ENCODE measurements at regions not wholly inside any gene's neighbourhood (a gene's known extent, or its start where the extent isn't known, plus 50 kb on each side); places are given as distances from the start of the nearest gene placed in this dataset.
"Not testable (repeated sequence)": the region's sequence is repeated elsewhere in the genome, so short reads cannot be mapped to it uniquely, and the experiment has no call there.

DNA sequence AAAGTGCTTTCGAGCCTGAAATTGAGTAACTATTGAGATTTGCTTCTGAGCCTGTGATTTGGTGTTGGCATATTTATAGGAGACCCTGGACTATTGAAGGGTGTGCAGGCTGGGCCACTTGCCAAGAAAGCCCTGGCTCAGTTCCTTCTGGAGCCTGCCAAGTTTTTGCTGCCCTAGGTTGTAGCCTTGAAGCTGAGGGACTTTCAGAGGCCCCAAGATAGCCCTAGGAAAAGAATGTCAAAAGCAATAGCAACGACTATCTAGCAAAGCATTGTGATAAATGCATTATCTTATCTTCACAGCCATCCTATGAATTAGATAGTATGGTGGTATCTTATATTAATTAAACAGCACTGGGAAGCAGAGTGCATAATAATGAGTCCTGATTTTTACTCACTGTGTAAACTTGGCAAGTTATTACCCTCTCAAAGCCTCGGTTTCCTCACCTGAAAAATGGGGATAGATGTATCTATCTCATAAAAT lies 473.7 kb upstream of the PODXL start:
- DNase-seq (ENCODE audit: low read depth) = no peak

GRCh38 chr7:132029369-132030085 lies 473.1 kb upstream of the PODXL start:
- no peak for DNase-seq (ENCODE audit: low read depth)

DNA sequence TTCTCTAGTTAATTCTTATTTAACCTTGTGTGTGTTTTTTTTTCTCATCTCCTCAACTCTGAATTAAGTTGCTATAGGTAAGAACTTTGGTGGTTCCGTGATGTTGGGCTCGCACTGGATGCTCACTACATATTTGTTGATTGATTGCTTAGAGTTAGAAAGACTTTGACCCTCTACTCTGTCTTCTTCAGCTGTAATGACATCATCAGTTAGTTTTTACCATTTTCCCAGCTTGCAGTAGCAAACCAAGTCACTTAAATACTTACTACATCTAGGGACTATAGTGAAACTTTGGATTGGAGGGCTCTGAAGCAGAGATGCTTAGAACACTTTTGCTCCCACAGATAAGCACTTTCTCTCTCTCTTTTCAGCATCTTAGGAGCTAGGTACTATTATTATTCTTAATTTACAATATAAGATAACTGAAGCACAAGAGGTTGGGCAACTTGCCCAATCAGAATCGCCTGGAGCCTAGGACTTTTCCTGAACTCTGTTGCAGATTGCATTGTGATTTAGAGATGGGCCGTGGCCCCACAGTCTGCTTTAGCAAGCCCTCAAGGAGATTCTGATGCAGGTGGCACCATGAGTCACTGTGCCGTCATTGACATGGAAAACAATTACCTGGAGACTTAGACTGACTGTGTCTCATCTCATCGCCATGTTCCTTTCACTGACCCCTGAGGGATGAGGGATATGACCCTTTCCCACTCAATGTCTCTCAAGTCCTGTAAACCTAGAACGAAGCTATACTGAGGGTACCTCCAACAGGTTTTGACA lies 471.9 kb upstream of the PODXL start:
- DNase-seq (ENCODE audit: low read depth) = no peak

DNA sequence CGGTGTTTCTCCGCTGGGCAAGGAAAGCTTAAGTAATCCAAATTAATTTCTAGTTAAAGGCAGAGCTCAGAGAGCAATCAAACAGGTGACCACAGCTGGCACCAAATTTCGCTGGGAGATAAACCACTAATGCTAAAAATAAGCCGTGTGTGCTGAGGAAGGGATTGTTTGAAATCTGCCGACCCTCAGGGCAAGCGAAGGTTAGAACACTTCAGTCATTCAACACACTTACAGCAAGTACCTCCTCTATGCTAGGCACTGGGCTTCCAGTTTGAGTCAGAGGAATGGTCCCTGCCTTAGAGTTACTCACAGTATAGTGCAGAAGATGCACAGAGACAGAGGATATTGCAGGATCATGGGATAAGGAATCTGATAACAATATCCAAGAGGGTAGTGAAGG lies 467.9 kb upstream of the PODXL start:
- no peak for DNase-seq (ENCODE audit: low read depth)

DNA sequence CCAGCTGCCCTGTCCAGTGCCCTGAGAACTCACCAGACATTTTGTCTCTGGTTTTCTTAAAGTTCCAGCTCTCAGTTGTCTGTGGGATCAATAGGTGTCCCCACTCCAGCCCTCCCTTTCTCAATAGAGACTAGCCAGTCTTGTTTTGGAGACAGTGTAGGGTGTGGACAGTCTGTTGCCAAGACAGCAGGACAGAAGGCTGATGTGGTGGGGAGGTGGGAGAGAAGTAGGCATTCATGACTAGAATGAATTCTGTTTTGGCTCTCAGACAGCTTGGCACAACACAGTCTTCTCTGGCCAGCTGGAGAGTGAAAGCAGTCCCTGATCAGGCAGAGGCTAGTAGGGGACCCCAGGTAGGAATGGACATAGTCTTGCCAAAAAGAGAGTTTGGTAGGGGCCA lies 467.0 kb upstream of the PODXL start:
- DNase-seq (ENCODE audit: low read depth) = no peak

GRCh38 chr7:132022188-132022587 lies 465.8 kb upstream of the PODXL start:
- no peak for DNase-seq (ENCODE audit: low read depth)

- no peak for DNase-seq (ENCODE audit: low read depth)
Measured at GRCh38 chr7:132019703-132020102, 463.3 kb upstream of the PODXL start.

DNA sequence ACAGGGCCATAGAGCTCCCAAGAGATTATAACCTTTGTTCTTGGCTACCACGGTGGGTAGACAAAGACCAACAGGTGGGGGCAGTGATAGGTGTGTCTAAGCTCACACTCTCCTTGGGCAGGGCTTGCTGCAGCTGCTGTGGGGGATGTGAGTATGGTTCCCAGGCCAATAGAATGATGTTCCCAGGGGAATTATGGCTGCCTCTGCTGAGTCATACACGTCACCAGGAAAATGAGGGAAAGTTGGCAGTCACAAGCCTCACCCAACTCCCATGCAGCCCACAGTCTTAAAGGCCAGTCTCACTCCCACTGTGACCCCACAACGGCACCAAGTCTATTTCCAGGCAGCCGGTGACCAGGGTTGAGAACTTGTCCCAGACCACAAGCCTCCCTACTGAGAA lies 453.4 kb upstream of the PODXL start:
- DNase-seq (ENCODE audit: low read depth) = no peak

GRCh38 chr7:132004529-132004928 lies 448.1 kb upstream of the PODXL start:
- no peak for DNase-seq (ENCODE audit: low read depth)

DNA sequence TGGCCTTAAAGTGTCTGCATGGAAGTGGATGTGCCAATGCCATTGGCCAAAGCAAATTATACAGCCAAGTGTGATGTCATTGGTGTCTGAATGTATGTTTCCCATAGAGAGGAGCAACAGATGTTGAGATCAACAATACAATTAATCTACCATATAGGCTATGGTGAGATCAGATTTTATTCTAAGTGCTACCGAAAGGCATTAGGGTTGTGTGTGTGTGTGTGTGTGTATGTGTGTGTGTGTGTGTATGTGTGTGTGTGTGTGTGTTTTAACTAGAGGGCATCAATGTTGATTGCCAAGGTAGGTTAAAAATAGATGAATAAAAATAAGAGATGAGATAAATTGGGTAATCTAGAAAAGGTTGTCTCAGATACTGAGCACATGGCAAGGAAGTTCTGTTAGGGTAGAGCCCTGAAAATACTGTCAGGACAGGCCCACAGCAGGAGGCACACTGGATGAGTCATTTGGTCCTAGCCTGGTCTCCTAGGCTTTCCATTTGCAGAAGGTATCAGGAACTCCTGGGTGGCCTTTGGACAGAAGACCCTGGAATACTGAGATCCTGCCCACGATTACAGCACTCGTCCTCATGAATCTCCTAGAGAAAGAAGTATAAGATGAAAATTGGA lies 446.0 kb upstream of the PODXL start:
- DNase-seq (ENCODE audit: low read depth) = no peak

DNA sequence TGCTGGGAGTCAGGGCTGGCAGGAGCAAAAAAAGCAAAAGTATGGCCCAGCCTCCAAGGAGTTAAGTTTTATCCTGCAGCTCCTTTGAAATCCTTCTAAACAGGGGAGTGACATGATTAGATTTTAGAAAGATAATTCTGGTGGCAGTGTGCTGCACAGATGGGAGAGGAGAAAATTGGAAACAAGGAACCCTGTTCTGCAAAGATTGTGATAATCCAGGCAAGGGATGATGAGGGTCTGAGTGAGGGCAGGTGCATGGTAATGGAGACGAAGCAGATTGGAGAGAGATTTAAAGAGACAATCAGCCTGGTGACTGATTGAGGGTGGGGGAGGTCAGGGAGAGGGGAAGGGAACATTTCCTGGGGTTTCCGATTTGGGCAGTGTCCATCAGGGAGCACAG lies 444.7 kb upstream of the PODXL start:
- DNase-seq (ENCODE audit: low read depth) = no peak

DNA sequence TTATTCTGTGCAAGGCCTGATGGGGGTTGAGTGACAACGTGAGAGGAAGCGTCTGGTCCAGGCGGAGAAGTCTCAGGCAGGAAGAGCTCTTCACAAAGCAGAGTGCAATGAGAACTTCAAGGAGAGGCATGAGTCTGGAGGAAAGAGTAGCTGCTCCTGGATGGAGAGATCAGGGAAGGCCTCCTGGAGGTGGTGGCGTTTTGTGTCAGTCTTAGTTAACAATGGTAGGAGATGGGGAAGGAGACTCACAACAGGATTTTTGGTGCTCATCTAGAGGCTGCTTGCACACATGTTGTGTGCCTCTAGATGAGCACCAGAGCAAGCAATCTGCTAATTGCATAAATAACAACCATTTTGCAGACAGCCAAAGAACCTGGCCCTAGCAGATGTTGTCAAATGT lies 442.8 kb upstream of the PODXL start:
- no peak for DNase-seq (ENCODE audit: low read depth)

DNA sequence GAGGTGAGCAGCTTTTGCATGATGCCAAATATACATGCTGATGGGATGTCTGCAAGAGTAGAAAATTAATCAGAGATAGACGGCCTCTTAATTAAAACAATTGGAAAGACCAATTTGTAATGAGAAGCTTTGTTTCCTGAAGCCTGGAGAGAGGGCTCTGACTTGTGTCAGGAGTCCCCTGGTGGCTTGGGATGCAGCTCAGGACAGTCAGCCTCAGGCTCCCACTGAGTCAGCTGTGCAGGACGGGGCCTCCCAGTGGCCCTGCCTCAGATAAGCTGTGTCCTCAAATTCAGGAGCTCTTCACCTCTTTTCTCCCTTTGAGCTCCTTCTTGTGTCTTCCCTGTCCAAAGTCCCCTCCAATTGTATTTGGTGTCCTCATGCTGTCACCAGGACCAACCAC lies 438.9 kb upstream of the PODXL start:
- no peak for DNase-seq (ENCODE audit: low read depth)

DNA sequence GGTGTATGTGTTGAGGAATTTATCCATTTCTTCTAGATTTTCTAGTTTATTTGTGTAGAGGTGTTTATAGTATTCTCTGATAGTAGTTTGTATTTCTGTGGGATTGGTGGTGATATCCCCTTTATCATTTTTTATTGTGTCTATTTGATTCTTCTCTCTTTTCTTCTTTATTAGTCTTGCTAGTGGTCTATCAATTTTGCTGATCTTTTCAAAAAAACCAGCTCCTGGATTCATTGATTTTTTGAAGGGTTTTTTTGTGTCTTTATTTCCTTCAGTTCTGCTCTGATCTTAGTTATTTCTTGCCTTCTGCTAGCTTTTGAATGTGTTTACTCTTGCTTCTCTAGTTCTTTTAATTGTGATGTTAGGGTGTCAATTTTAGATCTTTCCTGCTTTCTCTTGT lies 424.6 kb upstream of the PODXL start:
- DNase-seq (ENCODE audit: low read depth) = not testable (repeated sequence)

GRCh38 chr7:131978118-131978517 lies 421.7 kb upstream of the PODXL start:
- not testable (repeated sequence) for DNase-seq (ENCODE audit: low read depth)

- no peak for DNase-seq (ENCODE audit: low read depth)
Measured at GRCh38 chr7:131976411-131976810, 420.0 kb upstream of the PODXL start.

DNA sequence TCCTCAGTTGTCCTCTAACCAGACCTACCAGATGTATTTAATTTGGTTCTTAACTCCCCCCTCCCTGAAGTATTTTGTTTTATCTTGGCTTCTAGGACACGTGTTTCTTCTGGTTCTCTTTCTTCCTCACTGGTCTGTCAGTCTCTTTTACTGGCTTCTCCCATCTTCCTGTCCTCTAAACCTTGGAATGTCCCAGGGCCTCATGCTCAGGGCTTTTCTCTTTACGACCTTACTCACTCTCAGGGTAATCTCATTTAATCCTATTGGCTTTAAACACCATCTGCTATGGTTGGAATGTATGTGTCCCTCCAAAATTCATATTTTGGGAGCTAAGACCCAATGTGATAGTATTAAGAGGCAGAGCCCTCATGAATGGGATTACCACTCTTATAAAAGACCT lies 418.2 kb upstream of the PODXL start:
- DNase-seq (ENCODE audit: low read depth) = no peak

GRCh38 chr7:131972251-131972650 lies 415.8 kb upstream of the PODXL start:
- no peak for DNase-seq (ENCODE audit: low read depth)

DNA sequence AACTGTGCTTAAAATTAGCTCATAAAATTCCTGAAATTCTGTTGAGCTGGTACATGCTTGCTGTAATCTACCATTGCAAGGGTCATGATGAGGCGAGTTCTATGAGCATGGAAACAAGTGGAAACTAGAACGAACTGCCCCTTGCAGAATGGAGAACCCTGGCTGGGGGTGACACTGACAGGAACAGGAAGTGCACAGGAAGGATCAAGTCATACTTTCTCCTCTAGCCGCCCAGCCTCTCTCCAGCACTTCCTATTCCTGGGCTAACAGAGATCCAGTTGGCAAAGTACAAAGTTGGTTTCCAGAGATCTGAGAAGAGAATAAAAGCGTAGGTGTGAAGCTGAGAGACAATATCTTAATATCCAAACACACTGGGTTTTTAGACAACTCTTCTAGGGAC lies 414.2 kb upstream of the PODXL start:
- DNase-seq (ENCODE audit: low read depth) = no peak

GRCh38 chr7:131969560-131969959 lies 413.1 kb upstream of the PODXL start:
- no peak for DNase-seq (ENCODE audit: low read depth)

GRCh38 chr7:131967216-131967730 lies 410.8 kb upstream of the PODXL start:
- DNase-seq (ENCODE audit: low read depth) = no peak

DNA sequence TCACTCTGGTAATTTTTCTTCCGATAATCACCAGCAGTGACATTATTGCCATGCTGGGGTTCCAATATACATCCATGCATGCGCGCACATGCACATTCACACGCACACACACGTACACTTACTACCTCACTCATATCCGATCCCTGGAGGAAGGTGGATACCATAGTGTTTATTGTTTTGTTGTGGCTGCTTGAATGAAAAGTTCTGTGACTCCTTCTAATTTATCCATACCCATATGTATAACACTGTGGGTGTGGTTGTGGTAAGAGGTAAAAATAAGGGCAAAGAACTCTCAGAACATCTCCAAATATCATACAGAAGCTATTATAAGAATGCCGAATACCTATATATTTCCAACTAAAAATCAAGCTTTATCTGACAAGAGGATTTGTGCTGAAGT lies 407.8 kb upstream of the PODXL start:
- no peak for DNase-seq (ENCODE audit: low read depth)
